CD4-positive, CD25-positive, alpha-beta regulatory T cell (primary cell): ENCODE measurements at regions not wholly inside any gene's neighbourhood (a gene's known extent, or its start where the extent isn't known, plus 50 kb on each side); places are given as distances from the start of the nearest gene placed in this dataset.
A peak's percentile ranks its signal among the peaks of the same experiment; 100 is the strongest.

Experiments
- ATAC-seq, 2 donors: fragments of 150-1000 bp; cut with Tn5 transposase; one replicate each; pipeline ENCODE4 v1.10.0; 2021; ENCODE audit warnings: low read depth in 2 of 2, moderate number of reproducible peaks in 2 of 2, moderate library complexity in 1 of 2
- DNase-seq, 3 donors: peaks; one replicate each; pipeline versions ENCODE4 v3.0.0 to v3.0.0-alpha.2; 2012 to 2022; ENCODE audit warnings: mixed read lengths in 1 of 3
- H3K27ac ChIP-seq: one replicate; pipeline ENCODE4 v1.7.0; 2013; ENCODE audit warnings: mild to moderate bottlenecking, low read length; ENCODE audit not compliant: insufficient read depth, poor library complexity, severe bottlenecking
- H3K27me3 ChIP-seq: one replicate; pipeline ENCODE4 v1.7.0; 2013; ENCODE audit warnings: low read length; ENCODE audit not compliant: control insufficient read depth, insufficient read depth
- H3K36me3 ChIP-seq: one replicate; pipeline ENCODE4 v1.7.0; 2013; ENCODE audit warnings: mild to moderate bottlenecking, low read length, moderate library complexity; ENCODE audit not compliant: control insufficient read depth, insufficient read depth
- H3K4me1 ChIP-seq: 2 replicates; pipeline ENCODE4 v1.7.0; 2013; ENCODE audit warnings: mild to moderate bottlenecking, low read length; ENCODE audit not compliant: insufficient read depth, control insufficient read depth, poor library complexity, severe bottlenecking
- H3K4me3 ChIP-seq: one replicate; pipeline ENCODE4 v1.7.0; 2013; ENCODE audit warnings: low read depth, mild to moderate bottlenecking, low read length, moderate library complexity
- H3K9me3 ChIP-seq, 2 experiments: 1 replicate in 1 of 2; 2 replicates in 1 of 2; pipeline ENCODE4 v1.7.0; 2013; ENCODE audit warnings: low read length in 2 of 2, mild to moderate bottlenecking in 1 of 2, moderate library complexity in 1 of 2; ENCODE audit not compliant: control insufficient read depth in 2 of 2
- H3K27ac Mint-ChIP-seq, 3 donors: one replicate each; pipeline ENCODE4 v1.8.0; 2020 to 2022; ENCODE audit warnings: mild to moderate bottlenecking in 3 of 3, mixed read lengths in 3 of 3, moderate library complexity in 2 of 3
- H3K27me3 Mint-ChIP-seq: one replicate; pipeline ENCODE4 v1.8.0; 2022; ENCODE audit warnings: mild to moderate bottlenecking, mixed read lengths
- H3K36me3 Mint-ChIP-seq: one replicate; pipeline ENCODE4 v1.8.0; 2020; ENCODE audit warnings: mixed read lengths
- H3K4me1 Mint-ChIP-seq, 4 donors: one replicate each; pipeline ENCODE4 v1.8.0; 2020 to 2022; ENCODE audit warnings: mixed read lengths in 4 of 4, mild to moderate bottlenecking in 1 of 4
- H3K4me3 Mint-ChIP-seq, 4 donors: one replicate each; pipeline ENCODE4 v1.8.0; 2020 to 2022; ENCODE audit warnings: mild to moderate bottlenecking in 4 of 4, mixed read lengths in 4 of 4, moderate library complexity in 3 of 4
- H3K9me3 Mint-ChIP-seq, 7 donors: one replicate each; pipeline ENCODE4 v1.8.0; 2020 to 2022; ENCODE audit warnings: mixed read lengths in 7 of 7, mild to moderate bottlenecking in 3 of 7, moderate library complexity in 2 of 7

GRCh38 chr4:138330531-138330930 lies 88.4 kb upstream of the SLC7A11 start:
- no peaks in the 10 kb centered on the region for H3K4me1 Mint-ChIP-seq
- H3K4me1 ChIP-seq = no peaks in the 10 kb centered on the region
- H3K4me3 ChIP-seq = no peak overlapping the region
- peaks cover 0 to 9% (median 5%) of the 10 kb centered on the region in 7 donors for H3K9me3 Mint-ChIP-seq
- H3K27me3 Mint-ChIP-seq = no peaks in the 10 kb centered on the region
- ATAC-seq (no peak), DNase-seq (no peak)
- H3K27ac ChIP-seq = no peak overlapping the region
- H3K4me3 Mint-ChIP-seq = no peak overlapping the region
- H3K27ac Mint-ChIP-seq = no peak overlapping the region
- H3K36me3 ChIP-seq = no peaks in the 10 kb centered on the region
- H3K36me3 Mint-ChIP-seq = no peaks in the 10 kb centered on the region
- H3K9me3 ChIP-seq = no peaks in the 10 kb centered on the region
- H3K27me3 ChIP-seq = no peaks in the 10 kb centered on the region

- ATAC-seq = no peak
- Histone ChIP-seq H3K36me3 (no peaks in the 10 kb centered on the region), H3K4me3 (no peak overlapping the region), H3K4me1 (no peaks in the 10 kb centered on the region), H3K9me3 (no peaks in the 10 kb centered on the region), H3K27ac (no peak overlapping the region), H3K27me3 (no peaks in the 10 kb centered on the region)
- Mint-ChIP-seq H3K4me3 (no peak overlapping the region), H3K4me1 (no peaks in the 10 kb centered on the region), H3K27ac (no peak overlapping the region), H3K36me3 (no peaks in the 10 kb centered on the region), H3K9me3 (peaks cover 0 to 9% (median 5%) of the 10 kb centered on the region in 7 donors), H3K27me3 (no peaks in the 10 kb centered on the region)
- no peak for DNase-seq
Observed at GRCh38 chr4:138329506-138330070, 87.4 kb upstream of the SLC7A11 start.

GRCh38 chr4:138327338-138327737 lies 85.2 kb upstream of the SLC7A11 start:
- peaks cover 0 to 9% (median 4%) of the 10 kb centered on the region in 7 donors for H3K9me3 Mint-ChIP-seq
- Histone ChIP-seq H3K4me3 (no peak overlapping the region), H3K27ac (no peak overlapping the region), H3K4me1 (no peaks in the 10 kb centered on the region), H3K27me3 (no peaks in the 10 kb centered on the region), H3K9me3 (no peaks in the 10 kb centered on the region), H3K36me3 (no peaks in the 10 kb centered on the region)
- ATAC-seq = no peak
- no peak overlapping the region for H3K27ac Mint-ChIP-seq
- no peaks in the 10 kb centered on the region for H3K4me1 Mint-ChIP-seq
- no peaks in the 10 kb centered on the region for H3K27me3 Mint-ChIP-seq
- no peak for DNase-seq
- H3K4me3 Mint-ChIP-seq = no peak overlapping the region
- no peaks in the 10 kb centered on the region for H3K36me3 Mint-ChIP-seq

GRCh38 chr4:138320831-138321230 lies 78.7 kb upstream of the SLC7A11 start:
- no peak for ATAC-seq

GRCh38 chr4:138320030-138320429 lies 77.9 kb upstream of the SLC7A11 start:
- no peaks in the 10 kb centered on the region for H3K9me3 ChIP-seq
- H3K36me3 Mint-ChIP-seq = no peaks in the 10 kb centered on the region
- no peak overlapping the region for H3K4me3 ChIP-seq
- no peak overlapping the region for H3K27ac ChIP-seq
- H3K9me3 Mint-ChIP-seq = peaks cover 0 to 3% (median under 1%) of the 10 kb centered on the region in 7 donors
- no peaks in the 10 kb centered on the region for H3K27me3 Mint-ChIP-seq
- H3K4me1 ChIP-seq = no peaks in the 10 kb centered on the region
- no peaks in the 10 kb centered on the region for H3K36me3 ChIP-seq
- H3K27ac Mint-ChIP-seq = no peak overlapping the region
- no peak for DNase-seq
- no peaks in the 10 kb centered on the region for H3K4me1 Mint-ChIP-seq
- H3K27me3 ChIP-seq = no peaks in the 10 kb centered on the region
- ATAC-seq = no peak
- H3K4me3 Mint-ChIP-seq = no peak overlapping the region

More at GRCh38 chr4:138320831-138321230, 78.7 kb upstream of the SLC7A11 start:
- H3K9me3 Mint-ChIP-seq = peaks cover 0 to 3% (median 0%) of the 10 kb centered on the region in 7 donors
- no peaks in the 10 kb centered on the region for H3K4me1 Mint-ChIP-seq
- H3K36me3 Mint-ChIP-seq = no peaks in the 10 kb centered on the region
- Histone ChIP-seq H3K27me3 (no peaks in the 10 kb centered on the region), H3K36me3 (no peaks in the 10 kb centered on the region), H3K27ac (no peak overlapping the region), H3K4me3 (no peak overlapping the region), H3K9me3 (no peaks in the 10 kb centered on the region), H3K4me1 (no peaks in the 10 kb centered on the region)
- H3K27ac Mint-ChIP-seq = no peak overlapping the region
- no peak overlapping the region for H3K4me3 Mint-ChIP-seq
- H3K27me3 Mint-ChIP-seq = no peaks in the 10 kb centered on the region
- no peak for DNase-seq

GRCh38 chr4:138317175-138317748 lies 75.1 kb upstream of the SLC7A11 start:
- Histone ChIP-seq H3K27me3 (no peaks in the 10 kb centered on the region), H3K27ac (no peak overlapping the region), H3K9me3 (no peaks in the 10 kb centered on the region), H3K4me3 (no peak overlapping the region), H3K4me1 (no peaks in the 10 kb centered on the region), H3K36me3 (no peaks in the 10 kb centered on the region)
- no peak for ATAC-seq
- H3K36me3 Mint-ChIP-seq = no peaks in the 10 kb centered on the region
- H3K4me3 Mint-ChIP-seq = peak overlapping the region in 1 of 4 donors; percentile 5
- no peak overlapping the region for H3K27ac Mint-ChIP-seq
- no peaks in the 10 kb centered on the region for H3K4me1 Mint-ChIP-seq
- H3K9me3 Mint-ChIP-seq = peaks cover 0 to 8% (median 4%) of the 10 kb centered on the region in 7 donors
- DNase-seq = no peak
- H3K27me3 Mint-ChIP-seq = no peaks in the 10 kb centered on the region

GRCh38 chr4:138312536-138312911 lies 70.4 kb upstream of the SLC7A11 start:
- Histone ChIP-seq H3K9me3 (no peaks in the 10 kb centered on the region), H3K36me3 (no peaks in the 10 kb centered on the region), H3K4me1 (no peaks in the 10 kb centered on the region), H3K27me3 (no peaks in the 10 kb centered on the region), H3K4me3 (no peak overlapping the region), H3K27ac (no peak overlapping the region)
- H3K27ac Mint-ChIP-seq = no peak overlapping the region
- H3K27me3 Mint-ChIP-seq = no peaks in the 10 kb centered on the region
- peaks cover 0 to 8% (median 3%) of the 10 kb centered on the region in 7 donors for H3K9me3 Mint-ChIP-seq
- ATAC-seq = no peak
- H3K4me3 Mint-ChIP-seq = no peak overlapping the region
- no peaks in the 10 kb centered on the region for H3K36me3 Mint-ChIP-seq
- H3K4me1 Mint-ChIP-seq = no peaks in the 10 kb centered on the region
- DNase-seq = no peak
